Islet precursor cell (in vitro differentiated cells): ENCODE measurements at regions not wholly inside any gene's neighbourhood (a gene's known extent, or its start where the extent isn't known, plus 50 kb on each side); places are given as distances from the start of the nearest gene placed in this dataset.

Experiments
- DNase-seq: peaks from one replicate; pipeline ENCODE4 v3.0.0-alpha.2; 2018

- no peak for DNase-seq
Observed at GRCh38 chr7:41060796-41061195, 642.1 kb downstream of the INHBA start.

- DNase-seq = no peak
Observed at GRCh38 chr7:41059796-41060195, 643.1 kb downstream of the INHBA start.

GRCh38 chr7:41058986-41059741 lies 643.7 kb downstream of the INHBA start:
- DNase-seq = peak; percentile 66

GRCh38 chr7:41054960-41055661 lies 647.8 kb downstream of the INHBA start:
- no peak for DNase-seq

- no peak for DNase-seq
Observed at GRCh38 chr7:41053820-41054219, 649.1 kb downstream of the INHBA start.

- DNase-seq = no peak
Observed at GRCh38 chr7:41052736-41053135, 650.2 kb downstream of the INHBA start.

GRCh38 chr7:41052201-41052600 lies 650.7 kb downstream of the INHBA start:
- DNase-seq = no peak

GRCh38 chr7:41051535-41051934 lies 651.4 kb downstream of the INHBA start:
- no peak for DNase-seq

- DNase-seq = no peak
Observed at GRCh38 chr7:41051062-41051461, 651.8 kb downstream of the INHBA start.

- no peak for DNase-seq
Observed at GRCh38 chr7:41048771-41049170, 654.1 kb downstream of the INHBA start.

GRCh38 chr7:41047789-41048191 lies 655.1 kb downstream of the INHBA start:
- DNase-seq = no peak

- no peak for DNase-seq
Observed at GRCh38 chr7:41047211-41047610, 655.7 kb downstream of the INHBA start.

- no peak for DNase-seq
Observed at GRCh38 chr7:41046776-41047175, 656.1 kb downstream of the INHBA start.

GRCh38 chr7:41046221-41046761 lies 656.6 kb downstream of the INHBA start:
- DNase-seq = no peak

- no peak for DNase-seq
Observed at GRCh38 chr7:41045556-41046123, 657.2 kb downstream of the INHBA start.

- no peak for DNase-seq
Observed at GRCh38 chr7:41039981-41040380, 662.9 kb downstream of the INHBA start.

- DNase-seq = no peak
Observed at GRCh38 chr7:41039386-41039953, 663.4 kb downstream of the INHBA start.

- DNase-seq = no peak
Observed at GRCh38 chr7:41038211-41038610, 664.7 kb downstream of the INHBA start.

- no peak for DNase-seq
Observed at GRCh38 chr7:41037691-41038090, 665.2 kb downstream of the INHBA start.

- no peak for DNase-seq
Observed at GRCh38 chr7:41035794-41036193, 667.1 kb downstream of the INHBA start.

GRCh38 chr7:41033500-41033899 lies 669.4 kb downstream of the INHBA start:
- DNase-seq = no peak

GRCh38 chr7:41030673-41031072 lies 672.2 kb downstream of the INHBA start:
- no peak for DNase-seq

- DNase-seq = peak; percentile 72
Observed at GRCh38 chr7:41029072-41029499, 673.8 kb downstream of the INHBA start.
